Gastroesophageal sphincter (tissue), 4 donors: ENCODE measurements at regions not wholly inside any gene's neighbourhood (a gene's known extent, or its start where the extent isn't known, plus 50 kb on each side); places are given as distances from the start of the nearest gene placed in this dataset.

Experiments used
- ATAC-seq: fragments of 150-250 bp; one replicate; pipeline ENCODE4 v1.9.1; 2016; ENCODE audit warnings: mild to moderate bottlenecking, moderate library complexity
- H3K27ac ChIP-seq, 4 donors: fragments of 200-600 bp; sonication (generic) in 3 of 4; 1 replicate in 3 of 4; 2 replicates in 1 of 4; pipeline ENCODE4 v1.5.1; 2016 to 2019
- H3K27me3 ChIP-seq: fragments of 200-600 bp; sonication (generic); one replicate; pipeline ENCODE4 v1.5.1; 2019
- H3K36me3 ChIP-seq, 2 donors: fragments of 200-600 bp; sonication (generic); one replicate each; pipeline ENCODE4 v1.5.1; 2019; ENCODE audit warnings: control low read depth in 1 of 2
- H3K4me1 ChIP-seq, 3 donors: fragments of 200-600 bp; sonication (generic); 1 replicate in 2 of 3; 2 replicates in 1 of 3; pipeline ENCODE4 v1.5.1; 2016 to 2019; ENCODE audit warnings: control low read depth in 2 of 3
- H3K4me3 ChIP-seq, 2 donors: fragments of 200-600 bp; sonication (generic); one replicate each; pipeline ENCODE4 v1.5.1; 2019; ENCODE audit warnings: mild to moderate bottlenecking in 1 of 2, moderate library complexity in 1 of 2
- H3K9me3 ChIP-seq, 3 donors: fragments of 200-600 bp; sonication (generic); one replicate each; pipeline ENCODE4 v1.5.1; 2017 to 2019; ENCODE audit warnings: control low read depth in 2 of 3
- CTCF ChIP-seq, 4 experiments: fragments of 200-600 bp in 2 of 4; fragments of 450-650 bp in 2 of 4; sonication (generic) in 1 of 4; IDR thresholded peaks; one replicate each; pipeline ENCODE4 v1.5.1; 2017 to 2019; ENCODE audit warnings: antibody characterized with exemption in 4 of 4, mild to moderate bottlenecking in 2 of 4, moderate library complexity in 2 of 4
- EP300 ChIP-seq: sonication (generic); formaldehyde crosslinking; IDR thresholded peaks from one replicate; pipeline ENCODE4 v1.6.1; 2017; ENCODE audit warnings: antibody characterized with exemption, mild to moderate bottlenecking
- POLR2A ChIP-seq, 2 donors: fragments of 450-650 bp; IDR thresholded peaks; one replicate each; pipeline ENCODE4 v1.6.1; 2017; ENCODE audit warnings: antibody characterized with exemption in 2 of 2, mild to moderate bottlenecking in 2 of 2, moderate library complexity in 1 of 2
- POLR2AphosphoS5 ChIP-seq: sonication (generic); formaldehyde crosslinking; IDR thresholded peaks from one replicate; pipeline ENCODE4 v1.6.1; 2017; ENCODE audit warnings: antibody characterized with exemption
- WGBS, 2 donors: methylation state at CpG; one replicate each; pipeline ENCODE4 v1.1.5; 2018; ENCODE audit warnings: low coverage in 1 of 2; 5-methylcytosine and 5-hydroxymethylcytosine counted together

- H3K27ac ChIP-seq, result peak overlapping the region in 2 of 4 donors; percentile 1 to 33
- WGBS, 2 donors, result 66 to 68% methylated on average over 5 to 6 of the region's 6 CpGs
Measured at GRCh38 chr12:14283489-14284144, 81.9 kb upstream of the ATF7IP start.

GRCh38 chr12:14284184-14284722 lies 81.2 kb upstream of the ATF7IP start:
- Histone ChIP-seq H3K27ac (peak overlapping the region in 2 of 4 donors; percentile 1 to 33), H3K4me3 (no peak overlapping the region), H3K27me3 (no peaks in the 10 kb centered on the region), H3K4me1 (peaks cover 0 to 6% (median 0%) of the 10 kb centered on the region in 3 donors), H3K36me3 (no peaks in the 10 kb centered on the region), H3K9me3 (peaks cover 0 to 9% (median 0%) of the 10 kb centered on the region in 3 donors)
- TF ChIP-seq POLR2A (IDR thresholded peaks at IDR 0.05) (no peak), CTCF (IDR thresholded peaks at IDR 0.05) (peak in 1 of 4 experiments; percentile 16)
- peak; percentile 78 for ATAC-seq
- 19 to 47% methylated on average over 5 to 6 of the region's 7 CpGs for WGBS, 2 donors

More at GRCh38 chr12:14283489-14284144, 81.9 kb upstream of the ATF7IP start:
- Histone ChIP-seq H3K4me1 (peaks cover 0 to 6% (median 0%) of the 10 kb centered on the region in 3 donors), H3K4me3 (no peak overlapping the region), H3K36me3 (no peaks in the 10 kb centered on the region), H3K9me3 (peaks cover 0 to 2% (median 0%) of the 10 kb centered on the region in 3 donors), H3K27me3 (no peaks in the 10 kb centered on the region)
- TF ChIP-seq CTCF (IDR thresholded peaks at IDR 0.05), result no peak
- TF ChIP-seq EP300, result no peak
- no peak for ATAC-seq

GRCh38 chr12:14289601-14290000 lies 75.9 kb upstream of the ATF7IP start:
- no peaks in the 10 kb centered on the region for H3K27me3 ChIP-seq
- no peak overlapping the region for H3K4me3 ChIP-seq
- no peak overlapping the region for H3K27ac ChIP-seq
- no peaks in the 10 kb centered on the region for H3K36me3 ChIP-seq
- ATAC-seq, result no peak
- H3K4me1 ChIP-seq, result no peaks in the 10 kb centered on the region
- 63 to 85% methylated on average over 1 of the region's 1 CpG for WGBS, 2 donors
- peaks cover 0 to 14% (median 0%) of the 10 kb centered on the region in 3 donors for H3K9me3 ChIP-seq
- no peak for TF ChIP-seq CTCF (IDR thresholded peaks at IDR 0.05)
- TF ChIP-seq EP300, result no peak
- no peak for TF ChIP-seq POLR2AphosphoS5
- no peak for TF ChIP-seq POLR2A (IDR thresholded peaks at IDR 0.05)

GRCh38 chr12:14290951-14291350 lies 74.5 kb upstream of the ATF7IP start:
- no peak for TF ChIP-seq POLR2A (IDR thresholded peaks at IDR 0.05)
- no peak for TF ChIP-seq POLR2AphosphoS5
- no peak for TF ChIP-seq CTCF (IDR thresholded peaks at IDR 0.05)
- TF ChIP-seq EP300, result no peak
- WGBS, 2 donors, result 65 to 67% methylated on average over 1 of the region's 1 CpG
- no peaks in the 10 kb centered on the region for H3K36me3 ChIP-seq
- H3K27ac ChIP-seq, result no peak overlapping the region
- H3K4me3 ChIP-seq, result no peak overlapping the region
- ATAC-seq, result no peak
- peaks cover 0 to 14% (median 0%) of the 10 kb centered on the region in 3 donors for H3K9me3 ChIP-seq
- H3K27me3 ChIP-seq, result no peaks in the 10 kb centered on the region
- no peaks in the 10 kb centered on the region for H3K4me1 ChIP-seq

GRCh38 chr12:14303661-14304155 lies 61.8 kb upstream of the ATF7IP start:
- Histone ChIP-seq H3K36me3 (no peaks in the 10 kb centered on the region), H3K27me3 (no peaks in the 10 kb centered on the region), H3K27ac (no peak overlapping the region), H3K4me1 (no peaks in the 10 kb centered on the region), H3K9me3 (peaks cover 0 to 14% (median 0%) of the 10 kb centered on the region in 3 donors), H3K4me3 (no peak overlapping the region)
- TF ChIP-seq CTCF (IDR thresholded peaks at IDR 0.05), result no peak
- no peak for TF ChIP-seq POLR2A (IDR thresholded peaks at IDR 0.05)
- TF ChIP-seq POLR2AphosphoS5, result no peak
- no peak for TF ChIP-seq EP300
- ATAC-seq, result no peak
